DLD1 (cell line): ENCODE measurements at regions not wholly inside any gene's neighbourhood (a gene's known extent, or its start where the extent isn't known, plus 50 kb on each side); places are given as distances from the start of the nearest gene placed in this dataset.
"Not testable (repeated sequence)": the region's sequence is repeated elsewhere in the genome, so short reads cannot be mapped to it uniquely, and the experiment has no call there.

ENCODE experiments used
- in situ Hi-C: cut with HindIII; loops from 2 replicates; pipeline ENCODE4 v1.10.0; 2017; ENCODE audit warnings: low sequenced_read_pairs

GRCh38 chr15:96974761-96975160, 644.3 kb downstream of the NR2F2 start:
- in situ Hi-C loops: no loop called here

- in situ Hi-C loops: no loop called here
These were observed 647.4 kb downstream of the NR2F2 start for GRCh38 chr15:96977886-96978285.

- in situ Hi-C loops: no loop called here
These were observed 648.5 kb downstream of the NR2F2 start for GRCh38 chr15:96978937-96979473.

- in situ Hi-C loops: not testable (repeated sequence)
These were observed 653.7 kb downstream of the NR2F2 start for GRCh38 chr15:96984121-96984671.

GRCh38 chr15:96992817-96993216, 662.3 kb downstream of the NR2F2 start:
- in situ Hi-C loops: no loop called here

GRCh38 chr15:96997538-96997937, 667.0 kb downstream of the NR2F2 start:
- in situ Hi-C loops: no loop called here

GRCh38 chr15:97009031-97009431, 678.5 kb downstream of the NR2F2 start:
- in situ Hi-C loops: no loop called here

GRCh38 chr15:97012986-97013385, 682.5 kb downstream of the NR2F2 start:
- in situ Hi-C loops: no loop called here

GRCh38 chr15:97013491-97013890, 683.0 kb downstream of the NR2F2 start:
- in situ Hi-C loops: no loop called here

GRCh38 chr15:97014001-97014400, 683.5 kb downstream of the NR2F2 start:
- in situ Hi-C loops: no loop called here

- in situ Hi-C loops: no loop called here
These were observed 693.0 kb downstream of the NR2F2 start for GRCh38 chr15:97023488-97023844.

- in situ Hi-C loops: no loop called here
These were observed 696.3 kb downstream of the NR2F2 start for GRCh38 chr15:97026781-97027180.

- in situ Hi-C loops: no loop called here
These were observed 697.3 kb downstream of the NR2F2 start for GRCh38 chr15:97027772-97028171.

- in situ Hi-C loops: no loop called here
These were observed 699.8 kb downstream of the NR2F2 start for GRCh38 chr15:97030251-97030650.

- in situ Hi-C loops: no loop called here
These were observed 705.8 kb downstream of the NR2F2 start for GRCh38 chr15:97036301-97036700.

- in situ Hi-C loops: no loop called here
These were observed 706.6 kb downstream of the NR2F2 start for GRCh38 chr15:97037080-97037479.

- in situ Hi-C loops: no loop called here
These were observed 715.3 kb downstream of the NR2F2 start for GRCh38 chr15:97045666-97046421.

- in situ Hi-C loops: no loop called here
These were observed 722.0 kb downstream of the NR2F2 start for GRCh38 chr15:97052513-97052912.

- in situ Hi-C loops: no loop called here
These were observed 723.1 kb downstream of the NR2F2 start for GRCh38 chr15:97053635-97054034.

- in situ Hi-C loops: no loop called here
These were observed 727.0 kb downstream of the NR2F2 start for GRCh38 chr15:97057503-97057902.

GRCh38 chr15:97059281-97059680, 728.8 kb downstream of the NR2F2 start:
- in situ Hi-C loops: no loop called here

GRCh38 chr15:97061392-97061791, 730.9 kb downstream of the NR2F2 start:
- in situ Hi-C loops: no loop called here

GRCh38 chr15:97071668-97072067, 741.2 kb downstream of the NR2F2 start:
- in situ Hi-C loops: no loop called here
